NT2/D1 (cell line): ENCODE measurements at regions not wholly inside any gene's neighbourhood (a gene's known extent, or its start where the extent isn't known, plus 50 kb on each side); places are given as distances from the start of the nearest gene placed in this dataset.

ENCODE experiments used
- YY1 ChIP-seq: IDR thresholded peaks from 2 replicates; pipeline ENCODE4 v1.6.1; 2011; ENCODE audit not compliant: insufficient read length, insufficient read depth
- ZNF274 ChIP-seq: IDR thresholded peaks from 2 replicates; pipeline ENCODE4 v1.6.1; 2011; ENCODE audit warnings: mild to moderate bottlenecking, low read depth, low read length

DNA sequence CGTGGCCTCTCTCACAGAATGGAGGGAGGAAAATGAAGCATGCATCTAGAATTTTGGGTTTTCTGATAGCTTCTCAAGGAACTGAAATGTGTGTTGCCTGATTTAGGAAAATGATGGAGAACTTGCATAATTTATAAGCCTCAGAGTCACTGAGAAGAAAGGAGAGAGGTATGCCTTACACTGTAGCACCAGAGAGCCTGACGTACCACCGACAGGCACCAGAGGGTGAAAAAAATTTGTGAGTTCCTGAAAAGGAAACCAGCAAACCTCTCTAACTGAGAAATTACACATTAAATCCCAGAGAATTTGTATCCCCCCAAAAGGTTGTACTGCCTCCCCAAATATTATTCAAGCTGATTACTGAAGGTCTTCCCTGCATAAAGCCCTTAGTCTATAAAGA lies 915.3 kb upstream of the SLITRK6 start:
- TF ChIP-seq ZNF274: no peak
- TF ChIP-seq YY1: no peak
